ENCODE measurements at regions not wholly inside any gene's neighbourhood (a gene's known extent, or its start where the extent isn't known, plus 50 kb on each side); places are given as distances from the start of the nearest gene placed in this dataset.
"Not testable (repeated sequence)": the region's sequence is repeated elsewhere in the genome, so short reads cannot be mapped to it uniquely, and the experiment has no call there.

DNA sequence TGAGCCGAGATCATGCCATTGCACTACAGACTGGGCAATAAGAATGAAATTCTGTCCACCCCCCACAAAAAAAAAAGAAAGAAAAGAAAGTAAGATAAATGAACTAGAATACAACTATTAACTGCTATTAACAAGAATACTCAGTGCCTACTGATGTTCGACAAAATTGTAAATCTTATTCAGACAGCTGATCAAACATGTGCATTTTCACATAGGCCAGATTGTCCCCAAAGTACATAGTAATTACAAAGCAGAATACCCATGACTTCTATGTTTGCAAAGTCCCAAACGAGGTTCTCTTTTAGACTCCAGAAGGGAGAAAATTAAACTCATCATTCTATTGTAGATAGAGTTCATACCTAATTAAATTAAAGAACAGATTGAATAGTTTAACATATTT is 113.4 kb downstream of the UFM1 start:
- TF ChIP-seq CTCF (IDR thresholded peaks at IDR 0.05) (no peak), POLR2A (IDR thresholded peaks at IDR 0.05) (no peak), POLR2AphosphoS5 (IDR thresholded peaks at IDR 0.05) (no peak), EP300 (IDR thresholded peaks at IDR 0.05) (no peak)
- DNase-seq, result peak in 1 of 2 donors; percentile 6
- intact Hi-C loops (cut with DNase I; ENCODE audit: low total_unique reads), result no loop called here
- Histone ChIP-seq H3K4me3 (no peak overlapping the region), H3K36me3 (no peaks in the 10 kb centered on the region), H3K4me1 (no peaks in the 10 kb centered on the region), H3K9me3 (peaks cover 0 to 13% (median 7%) of the 10 kb centered on the region in 4 donors), H3K27ac (no peak overlapping the region), H3K27me3 (no peaks in the 10 kb centered on the region)
- WGBS, 5 donors, result 61 to 72% (median 67%) methylated on average over 3 of the region's 3 CpGs

- 90 to 99% (median 93%) methylated on average over 22 to 34 of the region's 34 CpGs for WGBS, 5 donors
- H3K27me3 ChIP-seq; H3K4me1 ChIP-seq; H3K4me3 ChIP-seq; H3K9me3 ChIP-seq; H3K27ac ChIP-seq; H3K36me3 ChIP-seq; DNase-seq; intact Hi-C loops (cut with DNase I; ENCODE audit: low total_unique reads): not testable (repeated sequence)
These were observed 122.8 kb downstream of the UFM1 start for GRCh38 chr13:38472411-38472810.

- DNase-seq, result no peak
- no peak for TF ChIP-seq POLR2AphosphoS5 (IDR thresholded peaks at IDR 0.05)
- TF ChIP-seq POLR2A (IDR thresholded peaks at IDR 0.05), result no peak
- TF ChIP-seq EP300 (IDR thresholded peaks at IDR 0.05), result no peak
- no peak for TF ChIP-seq CTCF (IDR thresholded peaks at IDR 0.05)
- intact Hi-C loops (cut with DNase I; ENCODE audit: low total_unique reads), result no loop called here
- no peak overlapping the region for H3K27ac ChIP-seq
- H3K36me3 ChIP-seq, result no peaks in the 10 kb centered on the region
- no peaks in the 10 kb centered on the region for H3K4me1 ChIP-seq
- no peaks in the 10 kb centered on the region for H3K27me3 ChIP-seq
- H3K9me3 ChIP-seq, result no peaks in the 10 kb centered on the region
- no peak overlapping the region for H3K4me3 ChIP-seq
- WGBS, 5 donors, result 85 to 97% (median 93%) methylated on average over 5 of the region's 5 CpGs
These were observed 123.7 kb downstream of the UFM1 start for GRCh38 chr13:38473305-38473704.

- intact Hi-C loops (cut with DNase I; ENCODE audit: low total_unique reads), result no loop called here
- H3K27me3 ChIP-seq, result no peaks in the 10 kb centered on the region
- no peaks in the 10 kb centered on the region for H3K4me1 ChIP-seq
- TF ChIP-seq CTCF (IDR thresholded peaks at IDR 0.05) (no peak), POLR2AphosphoS5 (IDR thresholded peaks at IDR 0.05) (no peak), POLR2A (IDR thresholded peaks at IDR 0.05) (no peak), EP300 (IDR thresholded peaks at IDR 0.05) (no peak)
- H3K36me3 ChIP-seq, result no peaks in the 10 kb centered on the region
- no peak overlapping the region for H3K4me3 ChIP-seq
- H3K9me3 ChIP-seq, result no peaks in the 10 kb centered on the region
- H3K27ac ChIP-seq, result no peak overlapping the region
- 58 to 67% (median 62%) methylated on average over 2 of the region's 2 CpGs for WGBS, 5 donors
- DNase-seq, result no peak
These were observed 128.0 kb downstream of the UFM1 start for GRCh38 chr13:38477676-38478075.

DNA sequence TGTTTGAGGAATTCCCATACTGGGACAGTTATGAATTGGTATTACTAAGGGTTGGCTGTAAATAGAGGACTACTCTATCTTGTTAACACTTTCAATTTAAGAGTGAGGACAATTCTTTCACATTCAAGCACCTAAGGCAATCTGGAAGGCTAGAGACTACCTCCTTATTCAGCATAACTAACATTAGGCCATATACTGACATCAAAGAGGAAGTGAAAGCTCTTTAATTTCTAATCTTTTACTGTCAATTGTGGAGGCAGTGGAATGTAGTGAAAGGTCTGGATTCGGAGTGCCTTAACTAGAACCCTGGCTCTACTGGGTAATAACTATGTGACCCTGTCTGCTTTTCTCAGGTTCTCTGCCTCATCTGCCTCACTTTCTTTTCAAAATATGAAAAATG is 134.0 kb downstream of the UFM1 start:
- TF ChIP-seq POLR2AphosphoS5 (IDR thresholded peaks at IDR 0.05), result no peak
- TF ChIP-seq CTCF (IDR thresholded peaks at IDR 0.05), result no peak
- TF ChIP-seq POLR2A (IDR thresholded peaks at IDR 0.05), result no peak
- TF ChIP-seq EP300 (IDR thresholded peaks at IDR 0.05), result no peak

More for the DNA sequence above, 134.0 kb downstream of the UFM1 start:
- intact Hi-C loops (cut with DNase I; ENCODE audit: low total_unique reads), result no loop called here
- Histone ChIP-seq H3K9me3 (no peaks in the 10 kb centered on the region), H3K27me3 (no peaks in the 10 kb centered on the region), H3K4me3 (no peak overlapping the region), H3K36me3 (no peaks in the 10 kb centered on the region), H3K27ac (no peak overlapping the region), H3K4me1 (no peaks in the 10 kb centered on the region)
- WGBS, 5 donors, result 60 to 79% (median 61%) methylated on average over 1 of the region's 1 CpG; no CpG with 5 or more reads in 1 of the 5 donors
- no peak for DNase-seq
